GM21526 (cell line): ENCODE measurements at regions not wholly inside any gene's neighbourhood (a gene's known extent, or its start where the extent isn't known, plus 50 kb on each side); places are given as distances from the start of the nearest gene placed in this dataset.

Experiments
- ATAC-seq: cut with Tn5 transposase; IDR thresholded peaks from one replicate; pipeline ENCODE4 v1.9.1; 2021; ENCODE audit warnings: moderate library complexity; ENCODE audit not compliant: unreplicated experiment, low FRiP score

DNA sequence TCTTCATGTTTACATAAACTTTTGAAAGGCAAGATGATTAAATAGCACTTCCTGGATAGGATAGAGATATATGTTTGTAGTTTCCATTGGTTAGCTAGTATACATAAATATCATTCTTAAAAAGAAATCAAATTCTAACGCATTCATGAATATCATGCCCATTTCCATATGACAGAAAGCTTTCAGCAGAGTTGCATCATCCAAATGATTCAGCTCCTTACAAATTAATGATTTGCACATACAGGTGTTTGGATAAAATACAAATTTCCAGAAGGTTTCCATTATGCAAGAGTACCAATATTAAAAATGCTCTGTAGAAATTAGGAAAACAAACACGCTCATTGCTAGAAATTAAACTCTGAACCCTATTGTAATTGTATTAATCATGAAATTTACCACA is 264.4 kb downstream of the FOXG1 start:
- no peak for ATAC-seq

DNA sequence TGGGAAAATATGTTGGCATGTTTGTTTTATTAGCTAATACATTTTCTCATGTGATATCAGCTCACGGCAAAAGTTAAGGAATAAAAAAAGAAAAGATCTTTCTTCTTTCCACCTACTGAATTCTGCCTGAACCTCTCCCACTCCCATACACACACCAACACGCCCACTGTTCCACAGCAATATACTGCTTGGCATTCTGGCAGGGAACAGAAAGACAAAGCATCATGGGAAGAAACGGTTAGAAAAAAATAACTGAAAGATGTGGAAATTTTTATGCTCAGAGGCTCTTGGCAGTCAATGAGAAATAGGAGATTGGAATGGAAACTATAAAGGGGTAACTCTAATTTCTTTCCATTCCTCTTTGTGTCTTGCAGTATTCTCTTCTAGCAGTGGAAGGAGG is 268.5 kb downstream of the FOXG1 start:
- ATAC-seq = no peak

DNA sequence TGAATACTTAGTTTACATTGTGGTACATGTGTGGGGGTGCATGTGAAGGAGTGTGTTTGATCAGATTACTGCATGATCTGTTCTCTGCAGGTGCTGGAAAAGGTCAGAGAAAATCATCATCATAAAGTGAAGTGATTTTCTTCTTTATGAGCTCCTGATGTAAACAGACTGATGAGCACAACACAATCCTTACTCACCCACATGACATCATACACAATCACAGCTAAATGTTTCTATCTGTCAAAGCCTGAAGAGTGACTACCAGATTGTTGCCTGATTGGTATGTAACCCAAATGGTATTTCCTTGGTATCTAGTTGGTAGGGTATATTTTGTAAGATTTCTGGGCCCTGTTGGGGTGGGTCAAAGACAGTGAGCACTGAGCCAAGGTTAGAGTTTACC is 270.8 kb downstream of the FOXG1 start:
- no peak for ATAC-seq

GRCh38 chr14:29039171-29039570 is 272.6 kb downstream of the FOXG1 start:
- no peak for ATAC-seq

GRCh38 chr14:29042551-29042950 is 276.0 kb downstream of the FOXG1 start:
- ATAC-seq = no peak

- no peak for ATAC-seq
Observed at GRCh38 chr14:29043737-29044136, 277.1 kb downstream of the FOXG1 start.

- no peak for ATAC-seq
Observed at GRCh38 chr14:29045237-29045636, 278.6 kb downstream of the FOXG1 start.

- no peak for ATAC-seq
Observed at GRCh38 chr14:29054119-29054518, 287.5 kb downstream of the FOXG1 start.

DNA sequence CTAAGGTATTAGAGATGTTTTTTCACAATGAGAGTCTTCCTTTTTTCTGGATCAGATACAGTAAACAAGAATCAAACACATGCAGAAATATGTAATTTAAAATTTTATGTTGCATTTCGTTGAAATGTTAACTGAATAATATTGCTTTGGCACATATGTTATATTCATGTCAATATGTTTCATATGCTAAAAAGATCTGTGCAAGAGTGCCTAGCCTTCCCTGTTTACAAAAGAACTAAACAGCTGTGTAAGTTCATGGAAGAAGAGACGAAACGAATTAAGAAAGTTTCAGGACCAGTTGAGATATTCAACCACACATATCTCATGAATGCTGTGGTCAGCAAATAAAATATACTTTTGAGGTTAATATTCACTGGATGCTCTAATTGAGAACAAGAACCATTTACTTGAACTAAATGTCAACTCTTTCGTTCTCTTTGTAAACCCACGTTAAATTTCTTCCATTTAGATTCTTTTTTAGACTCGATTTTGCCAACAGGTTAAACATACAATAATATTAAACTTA is 289.5 kb downstream of the FOXG1 start:
- ATAC-seq = no peak

DNA sequence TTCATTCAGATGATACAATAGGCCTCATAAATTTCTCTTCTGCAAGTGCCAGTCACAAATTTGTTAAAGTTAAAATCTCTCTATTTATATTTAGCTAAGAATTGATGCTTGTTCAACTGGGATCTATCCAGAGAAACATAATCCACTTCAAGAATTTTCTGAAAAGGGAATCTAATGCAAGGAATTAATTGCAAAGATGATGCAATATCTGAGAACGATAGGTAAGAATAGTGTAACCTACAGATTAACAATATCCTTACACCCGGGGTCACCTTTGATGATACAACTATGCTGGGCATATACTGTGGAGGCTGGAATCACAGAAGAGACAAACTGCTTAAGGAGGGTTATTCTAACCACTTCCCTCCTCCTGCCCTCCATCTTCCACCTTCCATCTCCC is 295.1 kb downstream of the FOXG1 start:
- ATAC-seq = no peak

DNA sequence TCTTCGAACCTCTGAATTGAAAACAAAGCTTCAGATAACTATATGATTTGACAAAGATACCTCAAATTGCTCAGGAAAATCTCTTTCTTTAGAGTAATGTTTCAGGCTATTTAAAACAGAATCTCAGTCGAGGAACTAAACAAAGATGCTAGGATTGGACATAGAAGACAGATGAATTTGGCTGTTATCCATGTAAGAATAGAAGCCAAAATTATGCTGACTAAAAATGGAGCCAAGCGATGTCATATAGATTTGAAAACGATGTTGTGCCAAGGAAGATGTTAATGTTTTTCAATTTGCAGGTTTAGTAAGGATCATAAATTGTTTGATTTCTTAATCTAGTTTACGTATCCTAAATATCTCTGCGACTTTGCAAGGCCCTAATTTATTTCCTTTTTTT is 295.9 kb downstream of the FOXG1 start:
- no peak for ATAC-seq

- ATAC-seq = no peak
Observed at GRCh38 chr14:29062976-29063375, 296.4 kb downstream of the FOXG1 start.

DNA sequence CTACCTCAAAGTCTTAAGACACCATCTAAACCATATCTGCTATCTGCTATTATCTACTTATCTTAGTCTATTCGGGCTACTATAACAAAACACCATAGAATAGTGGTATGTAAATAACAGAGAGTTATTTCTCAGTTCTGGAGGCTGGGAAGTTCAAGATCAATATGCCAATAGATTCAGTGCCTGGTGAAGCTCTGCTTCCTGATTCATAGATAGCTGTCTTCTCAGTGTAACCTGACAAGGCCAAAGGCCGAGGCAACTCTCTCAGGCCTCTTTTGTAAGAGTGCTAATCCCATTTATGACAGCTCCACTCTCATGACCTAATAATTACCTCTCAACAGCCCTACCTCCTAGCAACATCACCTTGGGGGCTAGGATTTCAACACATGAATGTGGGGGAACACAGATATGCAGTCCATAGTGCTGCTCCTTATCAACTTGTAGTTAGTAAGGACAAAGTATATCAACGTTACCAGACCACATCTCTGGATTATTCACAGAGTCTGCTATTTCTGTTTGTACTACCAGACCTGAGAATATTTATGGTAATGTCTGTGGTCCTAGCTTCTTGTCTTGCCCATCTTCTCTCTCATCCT is 297.8 kb downstream of the FOXG1 start:
- no peak for ATAC-seq

- no peak for ATAC-seq
Observed at GRCh38 chr14:29069228-29069627, 302.6 kb downstream of the FOXG1 start.

GRCh38 chr14:29075761-29076160 is 309.2 kb downstream of the FOXG1 start:
- ATAC-seq = no peak

- no peak for ATAC-seq
Observed at GRCh38 chr14:29077916-29078315, 311.3 kb downstream of the FOXG1 start.

- no peak for ATAC-seq
Observed at GRCh38 chr14:29078810-29079522, 312.4 kb downstream of the FOXG1 start.

DNA sequence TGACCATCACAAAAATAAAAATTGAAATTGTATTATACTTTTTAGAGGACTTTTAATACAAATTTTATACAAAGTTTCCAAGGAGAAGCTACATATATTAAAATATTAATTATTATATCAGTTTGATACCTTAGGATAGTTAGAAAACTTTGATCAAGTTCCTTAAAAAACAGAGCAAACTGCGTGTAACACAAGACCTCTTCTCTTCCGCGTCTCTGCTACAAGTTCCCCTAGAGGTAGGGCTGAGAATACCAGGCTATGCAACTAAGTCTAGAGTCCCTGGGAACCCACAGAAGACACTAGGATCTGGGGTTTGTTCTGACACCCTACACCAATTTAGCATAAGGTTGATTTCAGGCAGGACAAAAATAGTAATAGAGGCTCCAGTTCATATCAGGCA is 319.0 kb downstream of the FOXG1 start:
- ATAC-seq = no peak

- ATAC-seq = no peak
Observed at GRCh38 chr14:29089849-29090248, 323.3 kb downstream of the FOXG1 start.

- no peak for ATAC-seq
Observed at GRCh38 chr14:29092121-29092520, 325.5 kb downstream of the FOXG1 start.

DNA sequence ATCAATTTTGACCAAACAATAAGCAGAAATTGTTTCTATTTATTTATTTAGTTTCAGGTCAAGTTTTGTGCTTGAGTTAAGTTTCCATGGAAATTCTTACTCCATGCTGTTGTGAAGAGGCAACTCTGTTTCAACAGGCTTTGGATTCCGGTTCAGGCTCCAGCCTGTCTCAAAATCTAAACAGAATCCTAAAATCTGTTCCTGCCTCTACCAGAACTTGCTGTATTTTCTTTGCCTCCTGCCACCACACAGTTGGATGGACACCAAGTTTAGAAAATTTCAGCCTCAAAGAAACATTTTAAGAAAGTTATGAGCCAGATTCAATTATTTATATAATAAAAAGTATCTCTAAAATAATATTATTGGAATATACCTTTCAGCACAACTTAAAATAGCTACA is 330.9 kb downstream of the FOXG1 start:
- no peak for ATAC-seq

DNA sequence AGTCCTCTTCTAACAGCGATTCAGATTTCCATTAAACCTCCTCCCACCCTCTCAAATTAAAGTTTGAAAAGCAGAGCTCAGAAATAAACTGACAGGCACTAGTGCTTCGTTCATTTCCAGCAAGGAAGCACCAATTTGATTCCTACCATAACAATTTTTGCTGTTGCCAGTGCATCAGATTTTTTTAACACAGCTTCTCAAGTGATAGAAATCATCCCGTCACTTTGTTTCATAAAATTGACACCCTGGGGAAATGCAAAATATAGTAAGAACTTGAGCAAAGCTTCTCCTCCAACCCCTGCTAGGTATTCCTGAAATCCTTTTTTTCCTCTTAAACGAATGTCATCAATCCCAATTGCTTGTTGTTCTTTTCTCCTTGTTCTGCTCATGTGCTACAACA is 332.1 kb downstream of the FOXG1 start:
- no peak for ATAC-seq
